GM12865 (cell line): ENCODE measurements at regions not wholly inside any gene's neighbourhood (a gene's known extent, or its start where the extent isn't known, plus 50 kb on each side); places are given as distances from the start of the nearest gene placed in this dataset.
A peak's percentile ranks its signal among the peaks of the same experiment; 100 is the strongest.

Source experiments
- DNase-seq: peaks from one replicate; pipeline ENCODE4 v3.0.0; 2010; ENCODE audit warnings: low read depth
- H3K4me3 ChIP-seq: 2 replicates; pipeline ENCODE4 v1.5.1; 2011; ENCODE audit warnings: mild to moderate bottlenecking, low read depth, low read length, control low read depth
- TF ChIP-seq, protein P1 (sequence below): IDR thresholded peaks from 2 replicates; pipeline ENCODE4 v1.5.1; 2011; ENCODE audit warnings: low read length, control low read depth, low read depth, inconsistent platforms; ENCODE audit not compliant: insufficient read depth; ENCODE audit errors: missing control alignments

DNA sequence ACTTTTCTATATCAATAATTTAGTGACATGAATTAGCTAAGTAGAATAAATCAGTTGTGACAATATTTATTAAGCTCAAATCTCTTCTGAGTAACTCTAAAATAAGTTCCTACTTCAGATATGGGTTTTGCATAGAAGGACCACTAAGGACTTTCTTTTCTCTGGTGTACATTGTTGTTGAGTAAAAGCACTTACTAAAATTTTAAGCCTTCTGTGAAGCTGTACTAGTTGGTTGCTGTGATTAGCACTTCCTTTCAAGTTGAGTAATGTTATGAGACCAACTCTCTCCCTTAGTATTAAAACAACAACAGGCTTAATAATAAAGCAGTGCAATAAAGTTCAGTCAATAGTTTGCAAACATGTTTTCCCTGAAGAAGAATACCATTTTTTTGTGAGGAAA, 667.4 kb upstream of the NDST4 start:
- TF ChIP-seq, protein P1, sequence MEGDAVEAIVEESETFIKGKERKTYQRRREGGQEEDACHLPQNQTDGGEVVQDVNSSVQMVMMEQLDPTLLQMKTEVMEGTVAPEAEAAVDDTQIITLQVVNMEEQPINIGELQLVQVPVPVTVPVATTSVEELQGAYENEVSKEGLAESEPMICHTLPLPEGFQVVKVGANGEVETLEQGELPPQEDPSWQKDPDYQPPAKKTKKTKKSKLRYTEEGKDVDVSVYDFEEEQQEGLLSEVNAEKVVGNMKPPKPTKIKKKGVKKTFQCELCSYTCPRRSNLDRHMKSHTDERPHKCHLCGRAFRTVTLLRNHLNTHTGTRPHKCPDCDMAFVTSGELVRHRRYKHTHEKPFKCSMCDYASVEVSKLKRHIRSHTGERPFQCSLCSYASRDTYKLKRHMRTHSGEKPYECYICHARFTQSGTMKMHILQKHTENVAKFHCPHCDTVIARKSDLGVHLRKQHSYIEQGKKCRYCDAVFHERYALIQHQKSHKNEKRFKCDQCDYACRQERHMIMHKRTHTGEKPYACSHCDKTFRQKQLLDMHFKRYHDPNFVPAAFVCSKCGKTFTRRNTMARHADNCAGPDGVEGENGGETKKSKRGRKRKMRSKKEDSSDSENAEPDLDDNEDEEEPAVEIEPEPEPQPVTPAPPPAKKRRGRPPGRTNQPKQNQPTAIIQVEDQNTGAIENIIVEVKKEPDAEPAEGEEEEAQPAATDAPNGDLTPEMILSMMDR: no peak
- no peak overlapping the region for H3K4me3 ChIP-seq
- DNase-seq: peak; percentile 41

DNA sequence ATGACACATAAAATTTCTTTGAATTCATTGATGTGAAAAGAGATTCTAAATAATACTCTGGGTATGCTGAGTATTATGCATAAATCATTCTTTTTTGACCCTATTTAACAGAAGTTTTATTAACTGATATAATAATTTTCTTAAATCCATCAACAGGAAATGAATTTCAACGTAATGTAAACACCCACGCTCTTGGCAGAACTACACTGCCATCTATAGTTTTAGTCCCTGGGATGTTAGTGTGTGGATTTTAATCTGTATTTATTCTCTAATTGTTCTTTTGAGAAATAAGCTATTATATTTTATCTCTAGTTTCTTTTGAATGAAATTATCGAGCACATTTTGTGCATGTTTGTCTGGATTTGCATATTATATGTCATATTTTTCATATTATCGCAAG, 666.8 kb upstream of the NDST4 start:
- H3K4me3 ChIP-seq: no peak overlapping the region
- DNase-seq: no peak
- TF ChIP-seq, protein P1: no peak

DNA sequence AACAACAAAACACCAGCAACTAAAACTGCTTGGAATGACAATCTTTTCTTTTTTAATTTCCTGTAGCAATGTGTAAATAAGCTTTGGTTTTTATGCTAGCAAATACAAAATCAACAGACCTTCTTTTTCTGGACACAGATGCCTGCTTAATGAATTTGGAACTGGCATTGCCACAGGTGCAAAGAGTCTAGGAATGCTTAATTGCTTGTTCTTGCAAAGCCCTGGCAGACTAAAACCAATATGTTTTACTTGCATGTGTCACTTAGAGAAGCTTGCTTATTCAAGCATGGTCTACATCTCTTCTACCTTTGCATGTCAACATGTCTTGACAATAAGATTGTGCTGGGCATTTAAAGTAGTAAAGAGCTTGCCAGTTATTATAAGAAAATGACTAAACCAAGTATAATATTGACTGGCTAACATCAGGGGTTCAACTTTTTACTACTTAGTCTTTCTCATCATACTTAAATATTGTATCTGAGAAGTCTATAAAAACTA, 656.7 kb upstream of the NDST4 start:
- H3K4me3 ChIP-seq: no peak overlapping the region
- TF ChIP-seq, protein P1: no peak
- no peak for DNase-seq

DNA sequence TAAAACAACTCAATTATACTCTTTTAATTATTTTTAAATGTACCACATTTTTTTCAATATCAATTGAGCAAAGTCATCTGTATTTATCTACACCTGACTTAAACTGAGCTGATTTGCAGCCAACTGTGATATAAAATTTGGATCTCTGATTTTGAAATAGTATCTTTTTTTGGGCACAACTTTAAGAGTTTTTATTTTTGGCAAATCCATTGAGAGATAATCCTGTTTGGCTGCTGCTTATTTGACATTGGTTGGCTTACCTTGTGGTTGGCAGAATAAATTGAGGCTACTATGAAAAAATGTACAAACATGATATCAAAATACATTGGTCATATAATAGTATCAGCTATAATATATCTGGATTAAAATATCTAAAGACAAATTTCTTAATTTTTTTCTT, 656.0 kb upstream of the NDST4 start:
- no peak for DNase-seq
- no peak overlapping the region for H3K4me3 ChIP-seq
- TF ChIP-seq, protein P1: no peak

DNA sequence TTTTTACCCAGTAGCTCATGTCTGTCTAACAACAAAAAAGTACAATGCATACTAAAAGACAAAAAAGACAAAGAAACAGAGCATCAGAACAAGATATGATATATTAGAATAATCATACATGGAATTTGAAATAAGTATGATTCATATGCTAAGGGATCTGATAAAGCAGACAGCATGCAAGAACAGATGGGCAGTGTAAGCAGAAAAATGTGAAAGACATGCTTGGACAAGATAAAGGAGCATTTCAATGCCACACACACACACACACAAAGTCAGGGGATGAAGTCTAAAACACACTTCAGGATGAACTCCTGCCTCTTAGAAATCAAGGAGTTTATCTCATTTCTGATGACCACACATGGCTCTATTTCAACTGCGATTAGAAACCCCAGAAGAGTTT, 649.6 kb upstream of the NDST4 start:
- H3K4me3 ChIP-seq: no peak overlapping the region
- TF ChIP-seq, protein P1: no peak
- DNase-seq: no peak

DNA sequence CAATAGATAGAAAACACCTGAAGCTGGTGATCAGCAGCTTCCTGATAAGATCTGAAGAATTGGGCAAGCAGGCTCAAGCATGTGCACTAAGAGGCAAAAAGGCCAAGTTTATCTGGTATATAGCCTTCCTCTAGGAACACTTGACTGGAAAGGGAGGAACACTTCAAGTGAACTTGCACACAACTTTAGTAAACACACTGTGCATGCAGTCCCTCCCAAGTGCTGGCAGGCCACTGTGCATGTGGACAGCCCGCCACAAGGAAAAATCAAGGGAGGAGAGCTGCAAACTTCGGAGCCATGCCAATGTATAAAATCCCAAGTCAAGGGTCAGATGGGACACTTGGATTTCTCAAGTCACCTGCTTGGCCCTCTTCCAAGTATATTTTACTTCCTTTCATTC, 645.8 kb upstream of the NDST4 start:
- TF ChIP-seq, protein P1: no peak
- H3K4me3 ChIP-seq: no peak overlapping the region
- DNase-seq: no peak

DNA sequence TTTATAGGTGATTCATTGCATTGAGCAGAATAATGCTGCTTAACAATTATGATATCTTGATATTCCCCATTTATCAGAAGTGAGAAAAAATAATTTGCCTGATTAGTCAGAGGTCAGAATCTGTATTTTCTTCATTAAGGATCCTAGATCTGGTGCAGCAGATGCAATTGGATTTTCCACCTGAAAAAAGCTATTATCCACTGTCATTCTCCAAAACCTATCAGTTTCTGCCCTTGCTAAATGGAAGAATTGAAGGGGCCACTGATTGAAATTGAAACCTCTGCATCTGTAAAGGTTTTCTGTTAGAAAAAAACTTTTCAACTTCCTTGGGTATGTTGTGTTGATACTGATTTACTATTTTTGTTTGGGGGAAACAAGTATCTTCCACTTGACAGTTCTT, 636.0 kb upstream of the NDST4 start:
- TF ChIP-seq, protein P1: no peak
- DNase-seq: no peak
- H3K4me3 ChIP-seq: no peak overlapping the region
